PC-9 (cell line): ENCODE measurements at regions not wholly inside any gene's neighbourhood (a gene's known extent, or its start where the extent isn't known, plus 50 kb on each side); places are given as distances from the start of the nearest gene placed in this dataset.

Source experiments
- BruUV-seq: library from RNA; stranded (reverse); fragments of 400-500 nt; replicated peaks from 2 replicates; lab custom pipeline; 2021; lab: Mats Ljungman, UMichigan
- CTCF ChIA-PET: fragments of 300-600 bp; sonication (Branson Sonifier 250); formaldehyde crosslinking; loops from one replicate; lab custom pipeline; 2022; ENCODE audit warnings: antibody characterized with exemption; lab: Charles Lee
- POLR2A ChIA-PET: fragments of 300-600 bp; sonication (Branson Sonifier 250); formaldehyde crosslinking; loops from one replicate; lab custom pipeline; 2022; ENCODE audit warnings: antibody characterized with exemption; ENCODE audit not compliant: unreplicated experiment; lab: Charles Lee
- DNase-seq, 2 experiments: peaks; one replicate each; pipeline versions ENCODE4 v3.0.0 to v3.0.0-alpha.2; 2015 to 2022; ENCODE audit warnings: mixed read lengths in 1 of 2
- H2AFZ ChIP-seq: fragments of 200-600 bp; sonication (generic); 2 replicates; pipeline ENCODE4 v1.8.1; 2017; ENCODE audit warnings: antibody characterized with exemption
- H3F3A ChIP-seq: fragments of 200-600 bp; sonication (generic); 2 replicates; pipeline ENCODE4 v1.8.1; 2017; ENCODE audit warnings: antibody characterized with exemption, mild to moderate bottlenecking, low read depth; ENCODE audit not compliant: insufficient read depth
- H3K27ac ChIP-seq: fragments of 200-600 bp; sonication (generic); 2 replicates; pipeline ENCODE4 v1.6.1; 2016; ENCODE audit warnings: mixed run types
- H3K27me3 ChIP-seq: fragments of 200-600 bp; sonication (generic); 2 replicates; pipeline ENCODE4 v1.6.1; 2016; ENCODE audit warnings: low read depth, mixed run types; ENCODE audit not compliant: insufficient read depth
- H3K36me3 ChIP-seq: fragments of 200-600 bp; sonication (generic); 2 replicates; pipeline ENCODE4 v1.6.1; 2016; ENCODE audit warnings: low read depth, mixed run types
- H3K4me1 ChIP-seq: fragments of 200-600 bp; sonication (generic); replicated peaks from 2 replicates; pipeline ENCODE4 v1.6.1; 2016; ENCODE audit warnings: mixed run types; ENCODE audit not compliant: insufficient read depth
- H3K4me2 ChIP-seq: fragments of 200-600 bp; sonication (generic); 2 replicates; pipeline ENCODE4 v1.6.1; 2017; ENCODE audit warnings: mixed run types
- H3K4me3 ChIP-seq: fragments of 200-600 bp; sonication (generic); 2 replicates; pipeline ENCODE4 v1.6.1; 2016; ENCODE audit warnings: mixed run types
- H3K79me2 ChIP-seq: fragments of 200-600 bp; sonication (generic); 2 replicates; pipeline ENCODE4 v1.6.1; 2017; ENCODE audit warnings: low read depth, mixed run types
- H3K9me2 ChIP-seq: fragments of 200-600 bp; sonication (generic); 2 replicates; pipeline ENCODE4 v1.8.1; 2017; ENCODE audit warnings: mild to moderate bottlenecking; ENCODE audit not compliant: insufficient read depth
- H3K9me3 ChIP-seq: fragments of 200-600 bp; sonication (generic); 2 replicates; pipeline ENCODE4 v1.8.1; 2016; ENCODE audit warnings: low read depth; ENCODE audit not compliant: insufficient read depth
- H4K20me1 ChIP-seq: fragments of 200-600 bp; sonication (generic); 2 replicates; pipeline ENCODE4 v1.8.1; 2017; ENCODE audit not compliant: insufficient read depth
- CTCF ChIP-seq: fragments of 200-600 bp; sonication (generic); conservative IDR thresholded peaks from 2 replicates; pipeline ENCODE4 v1.6.1; 2017; ENCODE audit warnings: mixed run types, antibody characterized with exemption, mild to moderate bottlenecking, moderate library complexity
- EZH2 ChIP-seq: fragments of 200-600 bp; sonication (generic); IDR thresholded peaks from 2 replicates; pipeline ENCODE4 v1.8.0; 2017; ENCODE audit warnings: antibody characterized with exemption, low read depth
- intact Hi-C: fragments of 100-400 bp; cut with micrococcal nuclease; formaldehyde crosslinking; loops from one replicate; pipeline ENCODE4 v1.10.0; 2022; ENCODE audit not compliant: unreplicated experiment

- peak overlapping the region; percentile 46 for H3K4me2 ChIP-seq
- peak overlapping the region; percentile 89 for H3K27ac ChIP-seq
- ChIA-PET CTCF (interaction anchor here (1.5 kb wide), 1 partner anchor 18 kb away, joined by 5 read pairs; no protein-coding TSS in a partner anchor), POLR2A (interaction anchor here (0.6 kb wide), 1 partner anchor 24 kb away, joined by 4 read pairs; no protein-coding TSS in a partner anchor)
- 0 out of 2 replicates have a peak overlapping the region, but pooled peaks have one; percentile 46 for H2AFZ ChIP-seq
- no peaks in the 10 kb centered on the region for H3K9me3 ChIP-seq
- H3F3A ChIP-seq: peaks cover 8% of the 10 kb centered on the region; the same call in 1 of the 2 replicates
- H3K4me3 ChIP-seq: no peak overlapping the region
- H3K36me3 ChIP-seq: no peaks in the 10 kb centered on the region
- no peaks in the 10 kb centered on the region for H3K79me2 ChIP-seq
- intact Hi-C loops: loop anchor here (5.0 kb wide), 1 partner anchor 95 kb away; the partner anchor contains the start of gene IGFBP5
- no peaks in the 10 kb centered on the region for H3K27me3 ChIP-seq
- peaks cover 10% of the 10 kb centered on the region for H3K4me1 ChIP-seq
- H4K20me1 ChIP-seq: no peaks in the 10 kb centered on the region
- TF ChIP-seq EZH2 (no peak), CTCF (no peak)
- no TSS peak for BruUV-seq
- H3K9me2 ChIP-seq: no peaks in the 10 kb centered on the region
- peak; percentile 64 to 87 for DNase-seq
Observed at GRCh38 chr2:216792222-216793021, 67.4 kb downstream of the TNP1 start.

- no peak for TF ChIP-seq EZH2
- no peaks in the 10 kb centered on the region for H3K79me2 ChIP-seq
- no peaks in the 10 kb centered on the region for H3K36me3 ChIP-seq
- no peak overlapping the region for H3K4me3 ChIP-seq
- H3K27ac ChIP-seq: peak overlapping the region; percentile 89
- peaks cover 10% of the 10 kb centered on the region for H3K4me1 ChIP-seq
- H3K4me2 ChIP-seq: no peak overlapping the region
- intact Hi-C loops: loop anchor here (5.0 kb wide), 1 partner anchor 94 kb away; the partner anchor contains the start of gene IGFBP5
- peaks cover 8% of the 10 kb centered on the region; the same call in 1 of the 2 replicates for H3F3A ChIP-seq
- no peak for DNase-seq
- no peaks in the 10 kb centered on the region for H3K27me3 ChIP-seq
- no peaks in the 10 kb centered on the region for H3K9me3 ChIP-seq
- H3K9me2 ChIP-seq: no peaks in the 10 kb centered on the region
- ChIA-PET POLR2A (no interaction called here), CTCF (no interaction called here)
- no TSS peak for BruUV-seq
- H2AFZ ChIP-seq: no peak overlapping the region
- no peaks in the 10 kb centered on the region for H4K20me1 ChIP-seq
Observed at GRCh38 chr2:216791303-216791702, 68.6 kb downstream of the TNP1 start.

- peaks cover 10% of the 10 kb centered on the region for H3K4me1 ChIP-seq
Observed at GRCh38 chr2:216789081-216789480, 70.8 kb downstream of the TNP1 start.

More at GRCh38 chr2:216789081-216789480, 70.8 kb downstream of the TNP1 start:
- Histone ChIP-seq H3K4me3 (no peak overlapping the region), H3K9me3 (no peaks in the 10 kb centered on the region), H2AFZ (no peak overlapping the region), H3K9me2 (no peaks in the 10 kb centered on the region), H4K20me1 (no peaks in the 10 kb centered on the region), H3K4me2 (no peak overlapping the region), H3F3A (peaks cover 8% of the 10 kb centered on the region; the same call in 1 of the 2 replicates), H3K79me2 (no peaks in the 10 kb centered on the region), H3K27ac (no peak overlapping the region), H3K36me3 (no peaks in the 10 kb centered on the region), H3K27me3 (no peaks in the 10 kb centered on the region)
- no peak for DNase-seq
- intact Hi-C loops: no loop called here
- ChIA-PET CTCF (interaction anchor here (0.7 kb wide), 1 partner anchor 599 kb away, joined by 5 read pairs; no protein-coding TSS in a partner anchor), POLR2A (no interaction called here)
- no peak for TF ChIP-seq EZH2
- no peak for TF ChIP-seq CTCF
- no TSS peak for BruUV-seq
